Muscle layer of colon (tissue), 2 donors: ENCODE measurements at regions not wholly inside any gene's neighbourhood (a gene's known extent, or its start where the extent isn't known, plus 50 kb on each side); places are given as distances from the start of the nearest gene placed in this dataset.
"Not testable (repeated sequence)": the region's sequence is repeated elsewhere in the genome, so short reads cannot be mapped to it uniquely, and the experiment has no call there.

ENCODE experiments used
- H3K27ac ChIP-seq: one replicate; pipeline ENCODE4 v1.7.0; 2013; ENCODE audit warnings: low read depth, mild to moderate bottlenecking, low read length, moderate library complexity
- H3K27me3 ChIP-seq, 2 donors: one replicate each; pipeline ENCODE4 v1.7.0; 2013; ENCODE audit warnings: low read length in 2 of 2, mild to moderate bottlenecking in 2 of 2; ENCODE audit not compliant: insufficient read depth in 2 of 2, control insufficient read depth in 1 of 2
- H3K36me3 ChIP-seq: one replicate; pipeline ENCODE4 v1.7.0; 2013; ENCODE audit warnings: mild to moderate bottlenecking, low read length; ENCODE audit not compliant: insufficient read depth
- H3K4me1 ChIP-seq: one replicate; pipeline ENCODE4 v1.7.0; 2013; ENCODE audit warnings: mild to moderate bottlenecking, low read length; ENCODE audit not compliant: insufficient read depth
- H3K4me3 ChIP-seq, 2 donors: one replicate each; pipeline ENCODE4 v1.7.0; 2013; ENCODE audit warnings: low read length in 2 of 2, low read depth in 1 of 2, mild to moderate bottlenecking in 1 of 2, moderate library complexity in 1 of 2
- H3K9ac ChIP-seq: one replicate; pipeline ENCODE4 v1.7.0; 2013; ENCODE audit warnings: low read length
- H3K9me3 ChIP-seq: one replicate; pipeline ENCODE4 v1.7.0; 2013; ENCODE audit warnings: mild to moderate bottlenecking, low read length
- donor health status: abdominal sarcoma.
- donor health status: Adenocarcinoma of cecum.

DNA sequence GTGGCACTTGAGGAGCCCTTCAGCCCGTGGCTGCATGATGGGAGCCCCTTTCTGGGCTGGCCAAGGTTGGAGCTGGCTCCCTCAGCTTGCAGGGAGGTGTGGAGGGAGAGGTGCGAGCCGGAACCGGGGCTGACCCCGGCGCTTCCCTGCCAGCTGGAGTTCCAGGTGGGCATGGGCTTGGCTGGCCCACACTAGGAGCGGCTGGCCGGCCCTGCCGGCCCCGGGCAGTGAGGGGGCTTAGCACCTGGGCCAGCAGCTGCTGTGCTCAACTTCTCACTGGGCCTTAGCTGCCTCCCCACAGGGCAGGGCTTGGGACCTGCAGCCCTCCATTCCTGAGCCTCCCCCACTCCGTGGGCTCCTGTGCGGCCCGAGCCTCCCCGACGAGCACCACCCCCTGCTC, 76.4 kb upstream of the FRG2C start:
- H3K9ac ChIP-seq, H3K4me1 ChIP-seq, H3K27ac ChIP-seq, H3K9me3 ChIP-seq, H3K4me3 ChIP-seq, H3K27me3 ChIP-seq, H3K36me3 ChIP-seq: not testable (repeated sequence)

GRCh38 chr3:75590382-75590781, 73.7 kb upstream of the FRG2C start:
- not testable (repeated sequence) for H3K4me1 ChIP-seq, H3K36me3 ChIP-seq, H3K9ac ChIP-seq, H3K4me3 ChIP-seq, H3K9me3 ChIP-seq, H3K27me3 ChIP-seq, H3K27ac ChIP-seq

DNA sequence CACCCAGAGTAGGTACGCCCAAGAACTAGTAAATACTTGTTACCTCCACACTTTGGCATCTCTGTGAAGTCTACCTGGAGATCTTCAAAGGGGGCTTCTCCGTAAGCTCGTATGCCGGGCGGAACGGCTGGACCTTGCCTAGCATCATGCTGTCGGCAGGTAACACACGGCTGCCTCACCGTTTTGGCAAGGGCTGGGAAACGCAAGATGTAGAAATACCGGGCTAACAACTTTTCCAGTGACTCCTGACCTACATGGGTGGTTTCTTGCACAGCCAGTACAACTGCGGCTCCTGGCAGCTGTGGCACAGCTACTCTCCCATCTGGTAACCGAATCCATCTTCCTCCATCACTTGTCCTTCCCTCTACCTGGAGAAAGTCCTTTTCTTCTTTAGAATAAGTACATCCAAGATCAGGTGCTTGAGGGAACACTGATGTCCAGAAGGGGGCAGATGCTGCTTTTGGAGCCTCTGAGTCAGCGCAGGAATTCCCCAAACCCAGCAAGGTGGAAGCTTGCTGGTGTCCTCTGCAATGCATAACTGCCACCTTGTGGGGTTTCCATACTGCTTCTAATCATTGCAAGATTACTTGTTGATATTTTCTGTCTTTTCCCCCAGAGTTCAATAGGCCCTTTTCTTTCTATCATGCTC, 59.7 kb upstream of the FRG2C start:
- H3K4me1 ChIP-seq, H3K9ac ChIP-seq, H3K4me3 ChIP-seq, H3K36me3 ChIP-seq, H3K27ac ChIP-seq, H3K27me3 ChIP-seq, H3K9me3 ChIP-seq: not testable (repeated sequence)

- not testable (repeated sequence) for H3K4me3 ChIP-seq, H3K27ac ChIP-seq, H3K36me3 ChIP-seq, H3K27me3 ChIP-seq, H3K4me1 ChIP-seq, H3K9ac ChIP-seq, H3K9me3 ChIP-seq
These were observed 56.1 kb upstream of the FRG2C start for GRCh38 chr3:75607996-75608395.

DNA sequence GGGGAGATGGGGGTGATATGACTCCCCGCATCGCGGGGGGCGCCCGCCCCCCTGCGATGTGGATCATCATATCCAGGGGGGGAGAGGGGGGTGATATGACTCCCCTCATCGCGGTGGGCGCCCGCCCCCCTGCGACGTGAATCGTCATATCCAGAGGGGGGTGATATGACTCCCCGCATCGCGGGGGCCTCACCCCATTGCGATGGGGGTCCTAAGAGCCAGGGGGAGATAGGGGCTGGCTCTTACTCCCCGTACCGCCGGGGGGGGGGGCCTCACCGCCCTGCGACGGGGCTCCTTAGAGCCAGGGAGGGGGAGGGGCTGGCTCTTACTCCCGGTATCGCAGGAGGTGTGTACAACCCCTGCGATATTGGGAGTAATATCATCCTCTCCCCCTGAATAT, 54.5 kb upstream of the FRG2C start:
- H3K27me3 ChIP-seq, H3K36me3 ChIP-seq, H3K9me3 ChIP-seq, H3K4me3 ChIP-seq, H3K4me1 ChIP-seq, H3K27ac ChIP-seq, H3K9ac ChIP-seq: not testable (repeated sequence)

- Histone ChIP-seq H3K9me3 (no peaks in the 10 kb centered on the region), H3K36me3 (no peaks in the 10 kb centered on the region), H3K4me3 (no peak overlapping the region), H3K4me1 (no peaks in the 10 kb centered on the region), H3K9ac (no peak overlapping the region), H3K27me3 (peaks cover 0 to 5% of the 10 kb centered on the region in 2 donors), H3K27ac (no peak overlapping the region)
These were observed 53.4 kb upstream of the FRG2C start for GRCh38 chr3:75610773-75611172.

GRCh38 chr3:75611724-75612460, 52.2 kb upstream of the FRG2C start:
- H3K4me3 ChIP-seq, H3K36me3 ChIP-seq, H3K9ac ChIP-seq, H3K27ac ChIP-seq, H3K4me1 ChIP-seq, H3K9me3 ChIP-seq, H3K27me3 ChIP-seq: not testable (repeated sequence)
